GM18505 (cell line): ENCODE measurements at regions not wholly inside any gene's neighbourhood (a gene's known extent, or its start where the extent isn't known, plus 50 kb on each side); places are given as distances from the start of the nearest gene placed in this dataset.
"Not testable (repeated sequence)": the region's sequence is repeated elsewhere in the genome, so short reads cannot be mapped to it uniquely, and the experiment has no call there.

ENCODE experiments used
- ATAC-seq: cut with Tn5 transposase; IDR thresholded peaks from one replicate; pipeline ENCODE4 v1.9.1; 2021; ENCODE audit not compliant: unreplicated experiment
- POLR2A ChIP-seq: IDR thresholded peaks from 4 replicates; pipeline ENCODE4 v1.6.1; 2011; ENCODE audit warnings: borderline replicate concordance; ENCODE audit not compliant: insufficient read depth, insufficient read length; ENCODE audit errors: extremely low read depth

DNA sequence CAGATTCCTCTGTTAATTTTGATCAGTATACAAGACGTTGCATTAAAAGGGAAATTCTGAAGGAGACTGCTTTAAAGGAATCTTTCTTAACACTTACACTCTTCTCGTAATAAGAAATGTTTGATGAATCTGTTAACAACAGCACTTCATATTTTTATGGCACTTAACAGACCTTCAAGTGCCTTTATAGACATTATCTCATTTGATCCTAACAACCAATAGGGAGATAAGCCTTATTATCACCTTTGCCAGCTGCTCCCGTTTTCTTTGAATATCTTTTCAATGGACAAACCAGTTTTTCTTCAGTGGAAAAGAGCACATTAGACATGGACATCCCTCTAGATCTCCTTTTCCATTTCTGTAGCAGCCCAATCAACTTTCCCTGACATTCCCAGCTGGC is 653.0 kb upstream of the FAM98A start:
- no peak for TF ChIP-seq POLR2A

DNA sequence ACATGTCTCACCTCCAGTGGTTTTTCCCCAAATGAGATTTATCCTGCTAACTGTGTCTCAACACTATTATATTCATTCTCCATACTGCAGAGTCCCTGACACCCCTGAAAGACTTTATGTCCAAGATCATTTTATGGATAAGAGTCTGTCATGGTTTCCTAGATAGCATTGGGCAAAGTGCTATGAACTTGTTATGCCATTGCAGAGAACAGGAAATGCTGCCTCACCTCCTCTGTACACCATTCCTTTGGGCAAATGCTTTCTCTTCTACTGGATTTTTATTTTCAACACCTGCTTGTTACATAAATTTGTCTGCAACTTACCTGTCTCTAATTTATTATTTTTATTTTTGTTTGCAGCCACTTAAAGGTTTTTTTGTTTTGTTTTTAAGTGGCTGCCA is 652.5 kb upstream of the FAM98A start:
- ATAC-seq = no peak
- TF ChIP-seq POLR2A = no peak

More for the DNA sequence above, 653.0 kb upstream of the FAM98A start:
- no peak for ATAC-seq

DNA sequence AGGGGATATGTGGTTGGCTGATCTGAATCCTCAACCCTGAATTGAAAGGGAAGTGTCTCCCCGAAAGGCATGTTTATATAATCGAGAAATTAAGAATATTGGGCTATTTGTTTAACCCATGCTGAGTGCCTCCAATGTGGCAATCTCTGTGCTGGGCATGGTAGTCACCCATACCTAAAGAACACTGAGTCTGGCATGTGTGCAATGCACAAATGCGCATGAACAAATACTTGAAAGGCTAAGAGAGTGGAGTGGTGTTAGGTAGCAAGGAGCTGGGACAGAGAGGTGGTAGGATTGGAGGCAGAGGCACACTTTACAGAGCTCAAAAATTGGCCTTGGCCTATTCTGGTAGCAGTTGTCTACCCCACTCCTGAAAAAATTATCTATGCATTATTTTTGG is 645.1 kb upstream of the FAM98A start:
- ATAC-seq = no peak
- no peak for TF ChIP-seq POLR2A

DNA sequence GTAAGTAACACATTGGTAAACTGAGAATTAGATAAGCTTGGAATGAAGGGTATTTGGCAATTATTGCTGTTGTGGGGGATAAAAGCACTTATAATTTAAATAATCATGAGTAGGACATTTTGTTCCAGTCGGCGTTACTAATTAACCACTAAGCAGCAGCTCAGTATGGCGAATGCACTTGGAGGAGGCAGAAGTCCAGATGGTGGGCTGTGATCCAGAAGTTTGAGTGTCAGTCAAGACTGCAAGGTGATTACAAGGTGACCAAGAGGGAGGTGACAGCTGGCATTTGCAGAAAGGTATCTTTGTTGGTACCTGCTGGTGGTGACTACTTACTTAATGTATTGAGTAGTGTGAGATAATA is 643.6 kb upstream of the FAM98A start:
- no peak for ATAC-seq
- no peak for TF ChIP-seq POLR2A

DNA sequence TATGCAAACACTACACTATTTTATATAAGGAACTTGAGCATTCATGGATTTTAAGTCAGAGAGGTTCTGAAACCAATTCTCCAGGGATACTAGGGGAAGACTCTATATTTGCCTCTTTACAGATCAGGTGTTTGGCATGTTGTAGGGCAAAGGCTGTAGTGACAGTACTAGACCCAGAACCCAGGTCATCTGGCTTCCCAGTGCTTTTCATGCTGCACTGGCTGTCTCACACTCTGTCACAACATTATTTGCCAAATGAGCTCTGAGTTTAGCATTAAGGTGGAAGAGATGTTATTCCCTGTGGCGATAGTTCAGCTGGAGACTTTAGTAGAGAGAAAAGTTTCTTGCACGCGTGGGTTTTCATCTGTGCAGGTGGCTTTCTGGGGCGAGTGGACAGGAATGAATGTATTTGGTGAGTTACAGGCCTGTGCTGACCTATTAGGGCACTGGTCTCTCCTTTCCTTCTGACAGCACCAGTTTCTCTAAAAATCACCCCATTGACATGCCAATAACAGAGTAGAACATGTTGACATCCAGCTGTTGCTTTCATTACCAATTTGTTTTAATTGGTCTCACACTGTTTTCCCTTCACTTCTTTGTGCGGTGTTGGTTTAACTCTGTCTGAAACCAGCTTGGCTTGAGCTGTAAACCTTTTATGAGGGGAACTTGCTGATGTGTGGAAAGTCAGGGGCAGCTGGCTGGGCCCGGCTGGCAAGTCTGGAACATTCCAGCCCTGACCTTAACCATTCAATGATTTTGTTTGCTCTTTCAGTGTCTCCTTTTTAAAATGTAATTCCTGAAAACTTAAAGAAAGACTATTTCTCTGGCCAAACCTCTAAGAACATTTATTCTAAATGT is 643.0 kb upstream of the FAM98A start:
- no peak for TF ChIP-seq POLR2A
- ATAC-seq = no peak

DNA sequence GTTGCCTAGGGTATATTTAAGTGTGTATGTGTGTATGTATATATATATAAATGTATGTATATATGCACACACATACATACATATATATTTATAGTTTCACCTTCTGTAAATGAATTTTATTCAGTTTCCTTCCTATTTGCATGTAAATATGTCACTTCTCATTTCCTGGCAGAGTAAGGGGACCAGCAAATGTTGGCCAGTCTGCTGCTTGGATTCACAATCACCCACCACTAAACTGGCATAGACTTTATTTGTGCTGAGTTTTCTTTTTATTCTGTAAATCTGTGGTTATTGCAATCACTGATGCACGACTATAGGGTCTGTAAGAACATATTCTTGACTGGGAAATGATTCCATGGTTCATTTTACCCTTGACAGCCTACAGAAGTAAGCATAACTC is 640.4 kb upstream of the FAM98A start:
- ATAC-seq = no peak
- no peak for TF ChIP-seq POLR2A

DNA sequence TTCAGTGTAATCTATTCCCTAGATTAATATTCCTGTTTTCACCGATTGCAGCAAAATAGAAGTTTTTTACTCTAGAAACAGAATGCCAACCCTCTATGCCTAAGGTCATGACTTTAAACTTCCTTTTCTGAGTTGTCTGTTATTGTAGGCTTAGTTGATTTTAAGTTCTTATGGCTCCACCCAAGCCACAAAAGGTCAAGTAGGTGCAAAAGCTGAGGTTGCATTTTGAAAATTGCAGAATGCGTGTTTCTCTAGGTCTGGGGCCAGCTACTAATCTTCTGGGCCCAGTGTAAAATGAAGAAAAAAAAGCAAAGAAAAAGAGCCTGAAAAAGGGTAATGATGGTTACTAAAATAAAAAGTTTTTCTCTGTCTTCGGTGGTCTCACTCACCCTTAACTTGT is 635.7 kb upstream of the FAM98A start:
- ATAC-seq = no peak

DNA sequence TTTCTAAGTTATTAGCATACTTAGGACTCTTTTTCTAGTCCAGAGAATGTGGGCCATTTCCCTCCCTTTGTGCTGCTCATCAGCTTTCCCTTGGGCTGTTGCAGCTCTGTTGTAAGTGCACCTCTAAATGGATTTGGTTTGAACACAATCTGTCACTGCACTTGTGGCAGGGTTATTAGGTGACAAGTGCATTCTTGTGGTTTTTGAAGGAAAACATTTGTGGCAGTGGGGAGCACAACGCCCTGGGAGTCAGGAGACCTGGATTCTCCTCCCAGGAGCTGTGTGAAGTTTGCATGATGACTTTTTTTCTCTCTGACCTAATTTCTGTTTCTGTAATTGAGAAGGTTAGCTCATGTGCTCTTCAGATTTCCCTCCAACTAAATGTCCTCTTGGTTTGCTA is 630.9 kb upstream of the FAM98A start:
- no peak for ATAC-seq
- no peak for TF ChIP-seq POLR2A

More for the DNA sequence above, 635.7 kb upstream of the FAM98A start:
- TF ChIP-seq POLR2A = no peak

DNA sequence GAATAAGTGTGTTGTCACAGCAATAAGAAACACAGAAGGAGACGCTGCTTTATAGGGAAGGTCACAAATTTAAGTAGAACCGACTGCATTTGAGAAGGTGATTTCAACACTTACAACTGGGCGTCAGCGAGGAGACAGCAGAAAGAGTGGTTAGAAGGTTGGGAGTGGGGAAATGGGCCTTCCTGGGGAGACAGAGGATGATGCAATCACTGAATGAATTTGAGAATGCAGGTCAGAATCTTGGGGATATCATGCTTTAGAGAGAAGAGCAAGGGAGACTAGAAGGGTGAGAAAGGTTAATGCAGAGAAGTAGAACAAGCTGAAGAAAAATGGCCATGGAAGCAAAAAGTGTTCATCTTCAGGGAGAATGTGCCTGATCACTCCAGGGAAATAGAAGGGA is 616.1 kb upstream of the FAM98A start:
- TF ChIP-seq POLR2A = no peak
- ATAC-seq = no peak

DNA sequence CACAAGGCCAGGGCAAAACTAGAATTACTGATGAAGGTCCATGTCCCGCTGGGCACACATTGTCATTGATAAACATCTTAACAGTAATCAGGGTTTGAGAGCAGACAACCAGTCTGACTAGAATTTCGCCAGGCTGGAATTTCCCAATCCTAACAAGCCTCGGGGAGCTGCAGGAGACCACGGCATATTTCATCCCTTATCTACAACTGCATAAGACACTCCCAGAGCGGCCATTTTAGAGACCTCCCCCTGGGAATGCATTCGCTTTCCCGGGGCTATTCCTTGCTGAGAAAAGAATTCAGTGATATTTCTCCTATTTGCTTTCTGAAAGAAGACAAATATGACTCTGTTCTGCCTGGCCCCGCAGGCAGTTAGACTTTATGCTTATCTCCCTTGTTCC is 611.3 kb upstream of the FAM98A start:
- ATAC-seq = not testable (repeated sequence)

DNA sequence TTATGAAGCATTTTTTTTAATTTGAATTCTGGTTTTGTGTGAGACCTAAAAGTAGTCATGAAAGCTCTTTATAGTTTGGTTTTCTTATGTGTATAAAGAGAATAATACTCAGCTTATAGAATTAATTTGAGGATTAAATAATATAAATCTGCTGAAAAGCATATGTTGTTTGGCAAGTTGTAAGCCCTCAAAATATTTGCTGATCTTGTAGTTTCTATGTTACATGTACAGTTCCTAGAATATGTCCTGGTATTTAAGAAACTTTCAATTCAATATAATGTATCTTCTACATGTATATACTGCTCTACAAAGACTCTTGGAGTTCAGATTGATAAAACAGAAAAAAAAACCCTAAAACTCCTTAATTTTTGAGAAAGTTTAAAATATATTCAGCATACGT is 605.5 kb upstream of the FAM98A start:
- no peak for TF ChIP-seq POLR2A

DNA sequence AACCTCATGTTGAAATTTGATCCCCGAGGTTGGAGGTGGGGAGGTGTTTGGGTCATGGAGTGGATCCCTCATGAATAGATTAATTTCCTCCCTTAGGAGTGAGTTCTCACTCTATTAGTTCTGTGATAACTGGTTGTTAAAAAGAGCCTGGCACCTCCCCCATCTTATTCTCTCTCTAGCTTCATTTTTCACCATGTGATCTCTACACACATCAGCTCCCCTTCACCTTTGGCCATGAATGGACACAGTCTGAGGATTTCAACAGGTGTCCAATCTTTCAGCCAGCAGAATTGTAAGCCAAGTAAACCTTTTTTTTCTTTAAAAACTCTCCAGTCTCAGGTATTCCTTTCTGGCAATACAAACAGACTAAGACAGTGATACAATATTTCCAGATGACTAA is 602.0 kb upstream of the FAM98A start:
- no peak for ATAC-seq
- no peak for TF ChIP-seq POLR2A

More for the DNA sequence above, 605.5 kb upstream of the FAM98A start:
- no peak for ATAC-seq

DNA sequence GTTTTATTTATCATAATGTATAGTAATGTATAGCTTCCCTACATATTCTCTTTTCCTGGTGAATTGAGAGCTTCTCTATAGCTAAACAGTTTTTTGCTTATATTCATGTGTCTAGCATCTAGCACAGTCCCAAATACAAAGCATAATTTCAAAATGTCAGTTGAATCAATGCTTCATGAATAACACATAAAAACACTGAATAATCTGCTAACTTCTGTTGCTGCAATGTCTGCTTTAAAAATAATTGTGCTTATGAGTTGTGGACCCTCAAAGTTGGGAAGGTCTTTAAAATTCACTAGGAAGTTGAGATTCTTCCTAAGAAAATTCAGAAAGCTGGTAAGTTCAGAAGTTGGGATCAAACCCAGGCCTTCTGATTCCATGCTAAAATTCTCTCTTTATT is 600.9 kb upstream of the FAM98A start:
- no peak for TF ChIP-seq POLR2A
- ATAC-seq = no peak

DNA sequence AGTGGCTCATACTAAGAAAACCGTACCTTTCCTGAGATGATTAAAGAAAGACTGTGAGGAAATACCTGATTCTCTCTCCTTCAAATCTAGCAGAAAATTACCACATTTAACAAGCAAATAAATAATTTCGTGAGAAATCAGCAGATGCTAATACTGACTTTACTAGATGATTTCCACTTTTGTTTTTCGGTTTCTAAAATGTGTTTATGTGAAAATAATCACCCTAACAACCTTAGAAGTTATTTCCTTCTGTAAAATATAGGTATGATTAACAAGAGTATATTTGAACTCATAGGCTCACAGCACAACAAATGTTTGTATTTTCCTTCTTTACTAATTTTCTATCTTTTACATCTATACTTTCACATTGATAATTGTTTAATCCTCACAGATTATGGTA is 594.1 kb upstream of the FAM98A start:
- no peak for ATAC-seq
- no peak for TF ChIP-seq POLR2A
